ENCODE measurements at regions not wholly inside any gene's neighbourhood (a gene's known extent, or its start where the extent isn't known, plus 50 kb on each side); places are given as distances from the start of the nearest gene placed in this dataset.

- TF ChIP-seq CHD1 (IDR thresholded peaks at IDR 0.05; ENCODE audit: low read depth, low read length), result no peak
- TF ChIP-seq, protein P1, sequence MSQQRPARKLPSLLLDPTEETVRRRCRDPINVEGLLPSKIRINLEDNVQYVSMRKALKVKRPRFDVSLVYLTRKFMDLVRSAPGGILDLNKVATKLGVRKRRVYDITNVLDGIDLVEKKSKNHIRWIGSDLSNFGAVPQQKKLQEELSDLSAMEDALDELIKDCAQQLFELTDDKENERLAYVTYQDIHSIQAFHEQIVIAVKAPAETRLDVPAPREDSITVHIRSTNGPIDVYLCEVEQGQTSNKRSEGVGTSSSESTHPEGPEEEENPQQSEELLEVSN (IDR thresholded peaks at IDR 0.05), result no peak
Observed at GRCh38 chr15:46301291-46301690, 666.5 kb downstream of the SQOR start (continued).

Measured in H1 (cell line).